ENCODE measurements at regions not wholly inside any gene's neighbourhood (a gene's known extent, or its start where the extent isn't known, plus 50 kb on each side); places are given as distances from the start of the nearest gene placed in this dataset.

DNA sequence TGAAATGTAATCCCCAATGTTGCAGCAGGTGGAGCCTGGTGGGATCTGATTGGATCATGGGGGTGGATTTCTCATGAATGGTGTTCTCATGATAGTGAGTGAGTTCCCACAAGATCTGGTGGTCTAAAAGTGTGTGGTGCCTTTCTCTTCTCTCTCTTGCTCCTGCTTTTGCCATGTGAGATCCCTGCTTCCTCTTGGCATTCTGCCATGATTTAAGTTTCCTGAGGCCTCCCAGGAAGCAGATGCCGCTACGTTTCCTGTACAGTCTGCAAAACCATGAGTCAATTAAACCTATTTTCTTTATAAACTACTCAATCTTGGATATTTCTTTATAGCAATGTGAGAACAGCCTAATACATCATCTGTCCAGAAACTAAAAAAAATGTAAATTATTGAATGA is 298.3 kb downstream of the MEX3B start:
- TF ChIP-seq EP300 (IDR thresholded peaks at IDR 0.05; ENCODE audit: low read depth) (no peak), POLR2A (IDR thresholded peaks at IDR 0.05) (no peak), POLR2AphosphoS5 (IDR thresholded peaks at IDR 0.05) (no peak)
- TF ChIP-seq, protein P1, sequence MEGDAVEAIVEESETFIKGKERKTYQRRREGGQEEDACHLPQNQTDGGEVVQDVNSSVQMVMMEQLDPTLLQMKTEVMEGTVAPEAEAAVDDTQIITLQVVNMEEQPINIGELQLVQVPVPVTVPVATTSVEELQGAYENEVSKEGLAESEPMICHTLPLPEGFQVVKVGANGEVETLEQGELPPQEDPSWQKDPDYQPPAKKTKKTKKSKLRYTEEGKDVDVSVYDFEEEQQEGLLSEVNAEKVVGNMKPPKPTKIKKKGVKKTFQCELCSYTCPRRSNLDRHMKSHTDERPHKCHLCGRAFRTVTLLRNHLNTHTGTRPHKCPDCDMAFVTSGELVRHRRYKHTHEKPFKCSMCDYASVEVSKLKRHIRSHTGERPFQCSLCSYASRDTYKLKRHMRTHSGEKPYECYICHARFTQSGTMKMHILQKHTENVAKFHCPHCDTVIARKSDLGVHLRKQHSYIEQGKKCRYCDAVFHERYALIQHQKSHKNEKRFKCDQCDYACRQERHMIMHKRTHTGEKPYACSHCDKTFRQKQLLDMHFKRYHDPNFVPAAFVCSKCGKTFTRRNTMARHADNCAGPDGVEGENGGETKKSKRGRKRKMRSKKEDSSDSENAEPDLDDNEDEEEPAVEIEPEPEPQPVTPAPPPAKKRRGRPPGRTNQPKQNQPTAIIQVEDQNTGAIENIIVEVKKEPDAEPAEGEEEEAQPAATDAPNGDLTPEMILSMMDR (IDR thresholded peaks at IDR 0.05), result no peak
- H3K27ac ChIP-seq, result no peak overlapping the region
- no peaks in the 10 kb centered on the region for H3K9me3 ChIP-seq
- peaks cover 0 to 6% (median under 1%) of the 10 kb centered on the region in 4 donors for H3K4me1 ChIP-seq
- no peaks in the 10 kb centered on the region for H3K27me3 ChIP-seq
- DNase-seq, result no peak
- intact Hi-C loops (cut with DNase I; ENCODE audit: low total_unique reads), result no loop called here
- H3K36me3 ChIP-seq, result no peaks in the 10 kb centered on the region
- no peak overlapping the region for H3K4me3 ChIP-seq
- WGBS, 2 donors (ENCODE audit: low coverage in 1 of 2), result 36% methylated on average over 2 of the region's 2 CpGs; no CpG with 5 or more reads in 1 of the 2 donors
- in situ Hi-C loops (cut with MboI; ENCODE audit: low pct_ligation_motif_present in 1 of 4, low pct_unique_long_range_greater_than_20kb in 1 of 4, low sequenced_read_pairs in 3 of 4), result no loop called here

DNA sequence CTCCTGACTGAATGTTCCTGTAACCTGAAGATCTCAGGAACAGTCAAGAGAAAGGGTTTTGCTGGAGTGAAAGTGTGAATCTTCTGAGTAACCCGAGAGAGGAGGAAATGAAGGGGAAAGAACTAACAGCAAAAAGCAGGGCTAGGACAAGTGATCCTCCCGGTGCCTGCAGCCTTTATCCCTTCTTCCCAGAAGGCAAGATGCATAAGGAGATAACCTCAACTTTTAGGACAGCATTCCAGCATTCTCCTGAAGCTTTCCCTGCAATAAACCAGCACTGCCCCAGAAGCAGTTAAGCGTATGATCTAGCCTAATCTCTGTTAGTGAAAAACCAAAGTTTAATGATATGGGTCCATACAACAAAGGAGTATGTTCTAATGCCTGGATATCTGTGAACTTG is 298.8 kb downstream of the MEX3B start:
- intact Hi-C loops (cut with DNase I; ENCODE audit: low total_unique reads), result no loop called here
- 40 to 75% methylated on average over 2 to 3 of the region's 3 CpGs for WGBS, 2 donors (ENCODE audit: low coverage in 1 of 2)
- in situ Hi-C loops (cut with MboI; ENCODE audit: low pct_ligation_motif_present in 1 of 4, low pct_unique_long_range_greater_than_20kb in 1 of 4, low sequenced_read_pairs in 3 of 4), result no loop called here

DNA sequence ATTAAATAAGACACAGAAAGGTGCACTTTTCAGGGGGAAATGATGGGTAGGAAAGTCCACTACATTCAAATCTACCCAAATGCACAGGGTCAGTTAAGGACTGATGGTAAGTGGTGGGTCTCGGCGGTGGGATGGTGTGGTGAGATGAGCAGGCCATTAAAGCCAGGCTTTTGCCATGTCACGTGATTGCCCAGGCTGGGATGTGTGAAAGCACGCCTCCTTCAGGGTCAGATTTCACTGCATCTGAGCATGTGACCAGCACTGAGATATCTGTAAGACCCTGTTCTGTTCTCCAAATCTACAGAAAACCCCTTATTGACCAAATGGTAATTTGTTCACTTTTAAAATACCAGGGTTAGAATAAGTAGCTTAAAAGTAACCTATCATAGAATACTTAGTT is 301.5 kb downstream of the MEX3B start:
- no peak for DNase-seq
- TF ChIP-seq EP300 (IDR thresholded peaks at IDR 0.05; ENCODE audit: low read depth) (no peak), POLR2A (IDR thresholded peaks at IDR 0.05) (no peak), POLR2AphosphoS5 (IDR thresholded peaks at IDR 0.05) (no peak)
- TF ChIP-seq, protein P1 (IDR thresholded peaks at IDR 0.05), result no peak
- H3K27ac ChIP-seq, result no peak overlapping the region
- no peaks in the 10 kb centered on the region for H3K27me3 ChIP-seq
- H3K9me3 ChIP-seq, result no peaks in the 10 kb centered on the region
- WGBS, 2 donors (ENCODE audit: low coverage in 1 of 2), result 75 to 79% methylated on average over 4 of the region's 4 CpGs
- no peaks in the 10 kb centered on the region for H3K4me1 ChIP-seq
- in situ Hi-C loops (cut with MboI; ENCODE audit: low pct_ligation_motif_present in 1 of 4, low pct_unique_long_range_greater_than_20kb in 1 of 4, low sequenced_read_pairs in 3 of 4) (no loop called here), intact Hi-C loops (cut with DNase I; ENCODE audit: low total_unique reads) (no loop called here)
- H3K4me3 ChIP-seq, result no peak overlapping the region
- no peaks in the 10 kb centered on the region for H3K36me3 ChIP-seq

More for the DNA sequence above, 298.8 kb downstream of the MEX3B start:
- Histone ChIP-seq H3K36me3 (no peaks in the 10 kb centered on the region), H3K4me1 (peaks cover 0 to 2% (median 0%) of the 10 kb centered on the region in 4 donors), H3K9me3 (no peaks in the 10 kb centered on the region), H3K27ac (no peak overlapping the region), H3K4me3 (no peak overlapping the region), H3K27me3 (no peaks in the 10 kb centered on the region)
- no peak for DNase-seq
- TF ChIP-seq, protein P1 (IDR thresholded peaks at IDR 0.05), result no peak
- TF ChIP-seq POLR2AphosphoS5 (IDR thresholded peaks at IDR 0.05), result no peak
- no peak for TF ChIP-seq EP300 (IDR thresholded peaks at IDR 0.05; ENCODE audit: low read depth)
- TF ChIP-seq POLR2A (IDR thresholded peaks at IDR 0.05), result no peak

DNA sequence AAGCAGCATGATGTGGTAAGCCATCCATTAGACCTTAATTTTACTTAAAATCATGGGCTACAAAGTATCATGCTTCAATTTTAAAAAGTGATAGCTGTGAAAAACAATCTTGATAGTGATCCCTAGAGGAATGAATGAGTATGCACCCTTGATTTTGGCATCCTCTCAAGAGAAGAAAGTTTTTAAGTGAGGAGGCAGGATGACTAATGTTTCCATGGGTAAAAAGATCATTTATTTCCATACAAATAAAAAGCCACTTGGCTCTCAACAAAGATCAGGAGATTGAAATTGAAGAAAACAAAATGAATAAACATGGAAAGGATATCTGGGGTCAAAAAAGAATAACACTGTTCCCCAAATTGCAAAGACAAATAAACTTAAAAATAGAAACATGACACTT is 305.4 kb downstream of the MEX3B start:
- in situ Hi-C loops (cut with MboI; ENCODE audit: low pct_ligation_motif_present in 1 of 4, low pct_unique_long_range_greater_than_20kb in 1 of 4, low sequenced_read_pairs in 3 of 4), result no loop called here
- no peaks in the 10 kb centered on the region for H3K9me3 ChIP-seq
- TF ChIP-seq, protein P1 (IDR thresholded peaks at IDR 0.05), result no peak
- TF ChIP-seq POLR2A (IDR thresholded peaks at IDR 0.05), result no peak
- TF ChIP-seq EP300 (IDR thresholded peaks at IDR 0.05; ENCODE audit: low read depth), result no peak
- no peak for TF ChIP-seq POLR2AphosphoS5 (IDR thresholded peaks at IDR 0.05)
- H3K27me3 ChIP-seq, result no peaks in the 10 kb centered on the region
- H3K4me3 ChIP-seq, result no peak overlapping the region
- no peak overlapping the region for H3K27ac ChIP-seq
- no peaks in the 10 kb centered on the region for H3K4me1 ChIP-seq
- H3K36me3 ChIP-seq, result no peaks in the 10 kb centered on the region
- DNase-seq, result no peak
- intact Hi-C loops (cut with DNase I; ENCODE audit: low total_unique reads), result no loop called here

Data from transverse colon (tissue), 4 donors.